Nephron progenitor cell (in vitro differentiated cells): ENCODE measurements at regions not wholly inside any gene's neighbourhood (a gene's known extent, or its start where the extent isn't known, plus 50 kb on each side); places are given as distances from the start of the nearest gene placed in this dataset.

Experiments used
- DNase-seq: peaks from one replicate; pipeline ENCODE4 v3.0.0; 2021
- H3K27ac Mint-ChIP-seq: 2 replicates; pipeline ENCODE4 v1.8.0; 2021; ENCODE audit warnings: mild to moderate bottlenecking, moderate library complexity, mixed read lengths
- H3K27me3 Mint-ChIP-seq: 2 replicates; pipeline ENCODE4 v1.8.0; 2021; ENCODE audit warnings: mild to moderate bottlenecking, low read depth, mixed read lengths; ENCODE audit not compliant: poor library complexity
- H3K36me3 Mint-ChIP-seq: 2 replicates; pipeline ENCODE4 v1.8.0; 2021; ENCODE audit warnings: low read depth, mixed read lengths
- H3K4me1 Mint-ChIP-seq: 2 replicates; pipeline ENCODE4 v1.8.0; 2021; ENCODE audit warnings: mixed read lengths
- H3K4me3 Mint-ChIP-seq: 2 replicates; pipeline ENCODE4 v1.8.0; 2021; ENCODE audit warnings: mild to moderate bottlenecking, moderate library complexity, mixed read lengths
- H3K9me3 Mint-ChIP-seq: 2 replicates; pipeline ENCODE4 v1.8.0; 2021; ENCODE audit warnings: mild to moderate bottlenecking, moderate library complexity, mixed read lengths
- TF ChIP-seq, protein P1 (sequence below): fragments of 200-600 bp; sonication (generic); IDR thresholded peaks from 2 replicates; pipeline ENCODE4 v1.5.0; 2021; ENCODE audit warnings: antibody characterized with exemption

DNA sequence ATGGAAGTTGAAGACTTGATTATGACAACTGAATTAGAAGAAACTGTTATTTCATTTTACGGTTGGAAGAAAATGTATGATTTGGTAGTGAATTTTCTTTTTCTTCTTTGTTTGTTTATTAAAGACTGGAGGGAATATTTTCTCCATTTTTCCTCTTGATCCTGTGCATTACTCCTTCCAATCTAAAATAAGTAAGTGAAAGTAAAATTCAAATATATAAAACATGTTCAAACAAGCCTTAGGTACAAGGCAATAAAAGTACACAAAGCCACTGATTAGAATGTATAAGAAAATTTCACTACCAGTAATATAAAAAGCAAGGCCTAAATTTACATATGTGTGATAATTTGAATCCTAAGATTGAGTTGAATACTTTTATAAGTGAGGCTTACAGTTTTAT lies 181.2 kb upstream of the MME start:
- TF ChIP-seq, protein P1, sequence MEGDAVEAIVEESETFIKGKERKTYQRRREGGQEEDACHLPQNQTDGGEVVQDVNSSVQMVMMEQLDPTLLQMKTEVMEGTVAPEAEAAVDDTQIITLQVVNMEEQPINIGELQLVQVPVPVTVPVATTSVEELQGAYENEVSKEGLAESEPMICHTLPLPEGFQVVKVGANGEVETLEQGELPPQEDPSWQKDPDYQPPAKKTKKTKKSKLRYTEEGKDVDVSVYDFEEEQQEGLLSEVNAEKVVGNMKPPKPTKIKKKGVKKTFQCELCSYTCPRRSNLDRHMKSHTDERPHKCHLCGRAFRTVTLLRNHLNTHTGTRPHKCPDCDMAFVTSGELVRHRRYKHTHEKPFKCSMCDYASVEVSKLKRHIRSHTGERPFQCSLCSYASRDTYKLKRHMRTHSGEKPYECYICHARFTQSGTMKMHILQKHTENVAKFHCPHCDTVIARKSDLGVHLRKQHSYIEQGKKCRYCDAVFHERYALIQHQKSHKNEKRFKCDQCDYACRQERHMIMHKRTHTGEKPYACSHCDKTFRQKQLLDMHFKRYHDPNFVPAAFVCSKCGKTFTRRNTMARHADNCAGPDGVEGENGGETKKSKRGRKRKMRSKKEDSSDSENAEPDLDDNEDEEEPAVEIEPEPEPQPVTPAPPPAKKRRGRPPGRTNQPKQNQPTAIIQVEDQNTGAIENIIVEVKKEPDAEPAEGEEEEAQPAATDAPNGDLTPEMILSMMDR, result no peak
- Mint-ChIP-seq H3K9me3 (peaks cover 16% of the 10 kb centered on the region), H3K36me3 (no peaks in the 10 kb centered on the region), H3K27ac (no peak overlapping the region), H3K4me1 (no peaks in the 10 kb centered on the region), H3K4me3 (no peak overlapping the region), H3K27me3 (no peaks in the 10 kb centered on the region)
- no peak for DNase-seq

GRCh38 chr3:154898443-154898842 lies 181.7 kb upstream of the MME start:
- H3K9me3 Mint-ChIP-seq, result peaks cover 16% of the 10 kb centered on the region
- no peaks in the 10 kb centered on the region for H3K36me3 Mint-ChIP-seq
- no peaks in the 10 kb centered on the region for H3K27me3 Mint-ChIP-seq
- no peak for DNase-seq
- no peak overlapping the region for H3K27ac Mint-ChIP-seq
- H3K4me3 Mint-ChIP-seq, result no peak overlapping the region
- H3K4me1 Mint-ChIP-seq, result no peaks in the 10 kb centered on the region
- TF ChIP-seq, protein P1, result no peak

GRCh38 chr3:154893813-154894212 lies 186.3 kb upstream of the MME start:
- Mint-ChIP-seq H3K4me3 (no peak overlapping the region), H3K36me3 (no peaks in the 10 kb centered on the region), H3K4me1 (peaks cover 4% of the 10 kb centered on the region), H3K27me3 (no peaks in the 10 kb centered on the region), H3K9me3 (peaks cover 23% of the 10 kb centered on the region), H3K27ac (no peak overlapping the region)
- TF ChIP-seq, protein P1, result no peak
- DNase-seq, result no peak

DNA sequence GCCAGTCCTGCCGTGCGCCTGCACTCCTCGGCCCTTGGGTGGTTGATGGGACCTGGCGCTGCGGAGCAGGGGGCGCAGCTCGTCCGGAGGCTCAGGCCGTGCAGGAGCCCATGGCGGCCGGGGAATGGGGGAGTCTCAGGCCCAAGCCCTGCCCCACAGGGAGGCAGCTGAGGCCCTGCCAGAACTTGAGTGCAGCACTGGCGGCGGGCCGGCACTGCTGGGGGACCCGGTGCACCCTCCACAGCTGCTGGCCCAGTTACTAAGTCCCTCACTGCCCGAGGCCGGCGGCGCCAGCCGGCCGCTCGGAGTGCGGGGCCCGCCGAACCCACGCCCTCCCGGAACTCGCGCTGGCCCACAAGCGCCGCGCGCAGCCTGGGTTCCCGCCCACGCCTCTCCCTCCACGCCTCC lies 190.9 kb upstream of the MME start:
- no peaks in the 10 kb centered on the region for H3K36me3 Mint-ChIP-seq
- peaks cover 4% of the 10 kb centered on the region for H3K4me1 Mint-ChIP-seq
- no peak overlapping the region for H3K4me3 Mint-ChIP-seq
- no peak overlapping the region for H3K27ac Mint-ChIP-seq
- DNase-seq, result no peak
- TF ChIP-seq, protein P1, result no peak
- H3K27me3 Mint-ChIP-seq, result no peaks in the 10 kb centered on the region
- peaks cover 19% of the 10 kb centered on the region for H3K9me3 Mint-ChIP-seq

DNA sequence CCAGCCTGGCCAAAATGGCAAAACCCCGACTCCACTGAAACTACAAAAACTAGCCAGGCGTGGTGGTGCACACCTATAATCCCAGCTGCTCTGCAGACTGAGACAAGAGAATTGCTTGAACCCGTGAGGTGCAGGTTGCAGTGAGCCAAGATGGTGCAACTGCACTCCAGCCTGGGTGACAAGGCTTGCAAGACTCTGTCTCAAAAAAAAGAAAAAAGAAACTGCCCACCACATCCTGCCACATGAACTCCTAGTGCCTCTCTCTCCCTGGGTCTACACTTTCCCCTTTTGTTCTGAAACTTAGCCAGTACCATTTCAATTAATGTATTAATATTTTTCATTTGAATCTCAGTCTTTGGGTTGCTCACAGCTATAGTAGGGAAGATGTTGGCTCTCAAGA lies 192.2 kb upstream of the MME start:
- TF ChIP-seq, protein P1, result no peak
- Mint-ChIP-seq H3K27ac (no peak overlapping the region), H3K36me3 (no peaks in the 10 kb centered on the region), H3K4me1 (peaks cover 4% of the 10 kb centered on the region), H3K4me3 (no peak overlapping the region), H3K9me3 (peaks cover 19% of the 10 kb centered on the region), H3K27me3 (no peaks in the 10 kb centered on the region)
- DNase-seq, result no peak

GRCh38 chr3:154886437-154886836 lies 193.7 kb upstream of the MME start:
- H3K4me1 Mint-ChIP-seq, result peaks cover 4% of the 10 kb centered on the region
- H3K4me3 Mint-ChIP-seq, result no peak overlapping the region
- H3K36me3 Mint-ChIP-seq, result no peaks in the 10 kb centered on the region
- DNase-seq, result no peak
- no peak overlapping the region for H3K27ac Mint-ChIP-seq
- H3K27me3 Mint-ChIP-seq, result no peaks in the 10 kb centered on the region
- TF ChIP-seq, protein P1, result no peak
- peaks cover 19% of the 10 kb centered on the region for H3K9me3 Mint-ChIP-seq
